HCT116 (cell line): ENCODE measurements at regions not wholly inside any gene's neighbourhood (a gene's known extent, or its start where the extent isn't known, plus 50 kb on each side); places are given as distances from the start of the nearest gene placed in this dataset.

Experiments
- ATAC-seq: fragments of 200-7000 bp; cut with Tn5 transposase; 2 replicates; pipeline ENCODE4 v1.9.1; 2020; ENCODE audit warnings: mild to moderate bottlenecking, moderate library complexity
- BruUV-seq: library from RNA; stranded (reverse); fragments of 400-500 nt; replicated peaks from 2 replicates; lab custom pipeline; 2021; lab: Mats Ljungman, UMichigan
- CTCF ChIA-PET: fragments of 300-600 bp; sonication (Branson Sonifier 250); formaldehyde crosslinking; loops from one replicate; lab custom pipeline; 2021; ENCODE audit warnings: antibody characterized with exemption; lab: Charles Lee
- POLR2A ChIA-PET: fragments of 300-600, 350-600 bp; sonication (Branson Sonifier 250); formaldehyde crosslinking; loops from one replicate; lab custom pipeline; 2021; ENCODE audit warnings: antibody characterized with exemption; lab: Charles Lee
- RAD21 ChIA-PET, 2 experiments: fragments of 300-600 bp; sonication (Branson Sonifier 250); formaldehyde crosslinking; loops; one replicate each; lab custom pipeline; 2023; ENCODE audit warnings: low total read pairs in 2 of 2; ENCODE audit not compliant: uncharacterized antibody in 2 of 2, unreplicated experiment in 2 of 2, low non-redundant PET in 1 of 2; lab: Charles Lee
- DNase-seq: peaks from one replicate; pipeline ENCODE4 v3.0.0-alpha.2; 2010; ENCODE audit warnings: low read depth, low spot score
- H2AFZ ChIP-seq: fragments of 200-600 bp; shearing (Covaris generic), sonication (generic); 2 replicates; pipeline ENCODE4 v1.6.1; 2017; ENCODE audit warnings: low read depth, mixed run types, mixed read lengths, antibody characterized with exemption, low read length; ENCODE audit not compliant: poor library complexity, severe bottlenecking
- H3K27ac ChIP-seq: 2 replicates; pipeline ENCODE4 v1.5.1; 2012; ENCODE audit warnings: low read depth, low read length
- H3K27me3 ChIP-seq: fragments of 200-600 bp; sonication (generic); 2 replicates; pipeline ENCODE4 v1.6.1; 2016; ENCODE audit warnings: mixed run types, low read length, mixed read lengths; ENCODE audit not compliant: insufficient read depth
- H3K36me3 ChIP-seq, 2 experiments: fragments of 200-500 bp in 1 of 2; fragments of 200-600 bp in 1 of 2; sonication (Bioruptor generic) in 1 of 2; sonication (generic) in 1 of 2; 2 replicates each; pipeline versions ENCODE4 v1.5.1 to v1.6.1; 2014 to 2016; ENCODE audit warnings: low read length in 2 of 2, inconsistent platforms in 1 of 2, mixed read lengths in 1 of 2, mixed run types in 1 of 2; ENCODE audit not compliant: insufficient read depth in 2 of 2, control insufficient read depth in 1 of 2
- H3K4me1 ChIP-seq, 2 experiments: fragments of 200-600 bp in 1 of 2; sonication (generic) in 1 of 2; 2 replicates each; pipeline versions ENCODE4 v1.5.1 to v1.6.1; 2012 to 2017; ENCODE audit warnings: low read length in 2 of 2, inconsistent platforms in 1 of 2, mild to moderate bottlenecking in 1 of 2, mixed read lengths in 1 of 2, mixed run types in 1 of 2, moderate library complexity in 1 of 2; ENCODE audit not compliant: insufficient read depth in 2 of 2, control insufficient read depth in 1 of 2
- H3K4me2 ChIP-seq: fragments of 200-600 bp; sonication (generic); 2 replicates; pipeline ENCODE4 v1.6.1; 2017; ENCODE audit warnings: mixed run types, low read length, mixed read lengths
- H3K4me3 ChIP-seq, 2 experiments: fragments of 200-600 bp in 1 of 2; sonication (generic) in 1 of 2; replicated peaks in 1 of 2; 2 replicates each; pipeline ENCODE4 v1.5.1; 2011 to 2016; ENCODE audit warnings: low read length in 2 of 2, control low read depth in 1 of 2, low read depth in 1 of 2, mild to moderate bottlenecking in 1 of 2, mixed read lengths in 1 of 2, mixed run types in 1 of 2
- H3K79me2 ChIP-seq: fragments of 200-600 bp; sonication (generic); 2 replicates; pipeline ENCODE4 v1.6.1; 2017; ENCODE audit warnings: mild to moderate bottlenecking, mixed run types, low read length, moderate library complexity, mixed read lengths; ENCODE audit not compliant: insufficient read depth
- H3K9ac ChIP-seq: fragments of 200-600 bp; sonication (generic); 2 replicates; pipeline ENCODE4 v1.6.1; 2016; ENCODE audit warnings: low read length, mixed read lengths
- H3K9me2 ChIP-seq: fragments of 200-600 bp; sonication (generic), shearing (Covaris generic); 2 replicates; pipeline ENCODE4 v1.6.1; 2017; ENCODE audit warnings: mixed run types, mild to moderate bottlenecking, moderate library complexity; ENCODE audit not compliant: insufficient read depth
- H3K9me3 ChIP-seq, 2 experiments: fragments of 200-500 bp in 1 of 2; fragments of 200-600 bp in 1 of 2; sonication (Bioruptor generic) in 1 of 2; sonication (generic) in 1 of 2; 2 replicates each; pipeline ENCODE4 v1.6.1; 2014 to 2017; ENCODE audit warnings: low read length in 2 of 2, mixed read lengths in 2 of 2, inconsistent platforms in 1 of 2, low read depth in 1 of 2, mild to moderate bottlenecking in 1 of 2, mixed run types in 1 of 2, moderate library complexity in 1 of 2; ENCODE audit not compliant: control insufficient read depth in 1 of 2, insufficient read depth in 1 of 2
- H4K20me1 ChIP-seq: fragments of 200-600 bp; sonication (generic), shearing (Covaris generic); 2 replicates; pipeline ENCODE4 v1.6.1; 2017; ENCODE audit warnings: mixed run types, mild to moderate bottlenecking, moderate library complexity; ENCODE audit not compliant: insufficient read depth
- CBX3 ChIP-seq: IDR thresholded peaks from 2 replicates; pipeline ENCODE4 v1.6.1; 2012; ENCODE audit warnings: low read depth
- CEBPB ChIP-seq: IDR thresholded peaks from 2 replicates; pipeline ENCODE4 v1.6.1; 2012; ENCODE audit warnings: low read depth
- ELF1 ChIP-seq: IDR thresholded peaks from 2 replicates; pipeline ENCODE4 v1.6.1; 2012; ENCODE audit warnings: low read depth, borderline replicate concordance
- EZH2 ChIP-seq: fragments of 200-600 bp; sonication (generic); IDR thresholded peaks from 2 replicates; pipeline ENCODE4 v1.6.1; 2017; ENCODE audit warnings: antibody characterized with exemption, mixed run types
- POLR2A ChIP-seq: IDR thresholded peaks from 2 replicates; pipeline ENCODE4 v1.7.0; 2011; ENCODE audit warnings: borderline replicate concordance; ENCODE audit not compliant: insufficient read depth, insufficient read length; ENCODE audit errors: extremely low read depth
- RAD21 ChIP-seq: IDR thresholded peaks from 2 replicates; pipeline ENCODE4 v1.6.1; 2012; ENCODE audit warnings: low read depth, mild to moderate bottlenecking
- SP1 ChIP-seq: IDR thresholded peaks from 2 replicates; pipeline ENCODE4 v1.6.1; 2012; ENCODE audit warnings: low read depth
- SRF ChIP-seq: IDR thresholded peaks from 2 replicates; pipeline ENCODE4 v1.6.1; 2012; ENCODE audit warnings: low read depth
- TCF7L2 ChIP-seq: IDR thresholded peaks from 2 replicates; pipeline ENCODE4 v1.7.0; 2011; ENCODE audit warnings: borderline replicate concordance, inconsistent platforms; ENCODE audit not compliant: insufficient read depth, insufficient read length; ENCODE audit errors: extremely low read depth
- YY1 ChIP-seq: IDR thresholded peaks from 2 replicates; pipeline ENCODE4 v1.6.1; 2011; ENCODE audit warnings: low read length, low read depth, moderate library complexity, mild to moderate bottlenecking; ENCODE audit not compliant: insufficient replicate concordance; ENCODE audit errors: extremely low read depth
- ZFX ChIP-seq: fragments of 450-650 bp; IDR thresholded peaks from 2 replicates; pipeline ENCODE4 v1.6.1; 2017
- intact Hi-C: fragments of 100-400 bp; cut with micrococcal nuclease; formaldehyde crosslinking; loops from 2 replicates; pipeline ENCODE4 v1.10.0; 2022
- TF ChIP-seq, protein P1 (sequence below): IDR thresholded peaks from 2 replicates; pipeline ENCODE4 v1.6.1; 2012
- TF ChIP-seq, protein P2 (sequence below): IDR thresholded peaks from 2 replicates; pipeline ENCODE4 v1.6.1; 2012
- TF ChIP-seq, protein P3 (sequence below): IDR thresholded peaks from 2 replicates; pipeline ENCODE4 v1.6.1; 2012; ENCODE audit warnings: low read depth

DNA sequence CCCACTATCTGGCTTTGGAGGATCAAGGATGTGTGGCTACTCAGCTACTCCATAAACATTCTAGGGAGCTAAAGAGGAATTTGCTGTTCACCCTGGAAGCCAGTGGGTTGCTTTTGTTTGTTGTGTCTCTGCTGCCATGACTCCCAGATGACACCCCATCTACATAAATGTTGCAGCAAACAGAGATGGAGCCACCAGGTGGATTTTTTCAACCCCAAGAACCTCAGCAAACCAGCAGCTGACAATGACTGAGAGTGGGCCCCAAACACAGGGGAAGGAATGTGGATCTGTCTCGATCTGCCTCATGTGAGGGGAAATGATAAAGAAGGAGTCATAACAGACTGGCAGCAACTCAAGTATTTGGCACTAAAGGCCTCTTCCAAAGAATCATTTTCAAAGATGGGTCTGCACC, 132.7 kb upstream of the TNC start:
- no peaks in the 10 kb centered on the region for H4K20me1 ChIP-seq
- H2AFZ ChIP-seq = no peak overlapping the region
- ChIA-PET RAD21 (no interaction called here), CTCF (no interaction called here), POLR2A (no interaction called here)
- no peak for ATAC-seq
- no peak overlapping the region for H3K27ac ChIP-seq
- no peaks in the 10 kb centered on the region for H3K79me2 ChIP-seq
- H3K4me3 ChIP-seq = no peak overlapping the region
- no peaks in the 10 kb centered on the region for H3K4me1 ChIP-seq
- no peaks in the 10 kb centered on the region for H3K36me3 ChIP-seq
- TF ChIP-seq, protein P1, sequence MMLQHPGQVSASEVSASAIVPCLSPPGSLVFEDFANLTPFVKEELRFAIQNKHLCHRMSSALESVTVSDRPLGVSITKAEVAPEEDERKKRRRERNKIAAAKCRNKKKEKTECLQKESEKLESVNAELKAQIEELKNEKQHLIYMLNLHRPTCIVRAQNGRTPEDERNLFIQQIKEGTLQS = no peak
- no peak for TF ChIP-seq ELF1
- no peak for TF ChIP-seq TCF7L2
- no peak for TF ChIP-seq CBX3
- no peak for TF ChIP-seq YY1
- no peak for TF ChIP-seq CEBPB
- TF ChIP-seq POLR2A = no peak
- TF ChIP-seq EZH2 = no peak
- no peaks in the 10 kb centered on the region for H3K9me3 ChIP-seq
- DNase-seq = no peak
- no peaks in the 10 kb centered on the region for H3K9me2 ChIP-seq
- no peak overlapping the region for H3K9ac ChIP-seq
- intact Hi-C loops = no loop called here
- no TSS peak for BruUV-seq
- no peak overlapping the region for H3K4me2 ChIP-seq
- no peaks in the 10 kb centered on the region for H3K27me3 ChIP-seq

DNA sequence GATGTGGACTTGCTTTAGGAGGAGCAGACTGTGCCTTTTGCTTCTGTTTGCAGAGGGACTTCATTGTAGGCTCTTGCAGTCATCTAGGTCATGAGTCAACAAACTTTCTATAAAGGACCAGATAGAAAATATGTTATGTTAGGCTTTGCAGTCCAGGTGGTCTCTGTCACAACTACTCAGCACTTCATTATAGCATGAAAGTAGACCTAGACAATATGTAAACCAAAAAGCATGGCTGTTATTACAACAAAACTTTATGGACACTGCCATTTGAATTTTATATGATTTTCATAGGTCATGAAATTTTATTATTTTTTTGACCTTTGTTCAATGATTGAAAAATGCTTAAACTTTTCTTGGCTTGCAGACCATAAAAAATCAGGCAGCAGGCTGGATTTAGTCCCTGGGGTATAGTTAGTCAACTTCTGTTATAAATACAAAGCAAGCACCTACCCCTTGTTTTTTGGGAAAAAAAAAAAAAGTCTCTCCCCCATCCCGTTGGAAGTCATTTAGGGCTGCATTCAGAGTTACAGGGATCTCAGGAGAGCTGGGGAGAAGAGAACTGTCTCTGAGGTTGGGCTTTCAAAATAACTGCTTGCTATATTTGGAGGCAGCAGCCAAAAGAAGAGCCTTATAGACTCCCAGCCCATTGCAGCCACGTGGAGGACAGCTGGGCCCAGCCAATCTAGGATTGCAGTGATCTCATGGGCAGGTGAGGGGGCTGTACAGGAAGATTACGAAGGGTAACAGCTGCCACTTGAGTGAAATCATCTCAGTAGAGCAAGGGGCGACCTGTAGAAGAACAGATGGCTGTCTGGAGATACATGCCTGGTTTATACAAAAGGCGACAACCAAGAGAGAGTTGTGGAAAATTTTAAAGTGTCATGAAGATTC, 136.6 kb upstream of the TNC start:
- H3K79me2 ChIP-seq = no peaks in the 10 kb centered on the region
- no TSS peak for BruUV-seq
- no peak overlapping the region for H2AFZ ChIP-seq
- H4K20me1 ChIP-seq = no peaks in the 10 kb centered on the region
- ATAC-seq (no peak), DNase-seq (no peak)
- no peaks in the 10 kb centered on the region for H3K9me2 ChIP-seq
- intact Hi-C loops = no loop called here
- no peak overlapping the region for H3K9ac ChIP-seq
- no peak overlapping the region for H3K4me2 ChIP-seq
- H3K36me3 ChIP-seq = no peaks in the 10 kb centered on the region
- RAD21 ChIA-PET = no interaction called here
- POLR2A ChIA-PET = no interaction called here
- CTCF ChIA-PET = no interaction called here
- H3K27me3 ChIP-seq = no peaks in the 10 kb centered on the region
- H3K27ac ChIP-seq = no peak overlapping the region
- H3K9me3 ChIP-seq = no peaks in the 10 kb centered on the region
- H3K4me3 ChIP-seq = no peak overlapping the region
- no peaks in the 10 kb centered on the region for H3K4me1 ChIP-seq
- TF ChIP-seq EZH2 = no peak
- TF ChIP-seq RAD21 = no peak
- TF ChIP-seq, protein P2, sequence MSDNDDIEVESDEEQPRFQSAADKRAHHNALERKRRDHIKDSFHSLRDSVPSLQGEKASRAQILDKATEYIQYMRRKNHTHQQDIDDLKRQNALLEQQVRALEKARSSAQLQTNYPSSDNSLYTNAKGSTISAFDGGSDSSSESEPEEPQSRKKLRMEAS = no peak
- TF ChIP-seq ELF1 = no peak
- TF ChIP-seq TCF7L2 = no peak
- TF ChIP-seq CEBPB = no peak
- no peak for TF ChIP-seq SRF
- no peak for TF ChIP-seq ZFX
- TF ChIP-seq, protein P3, sequence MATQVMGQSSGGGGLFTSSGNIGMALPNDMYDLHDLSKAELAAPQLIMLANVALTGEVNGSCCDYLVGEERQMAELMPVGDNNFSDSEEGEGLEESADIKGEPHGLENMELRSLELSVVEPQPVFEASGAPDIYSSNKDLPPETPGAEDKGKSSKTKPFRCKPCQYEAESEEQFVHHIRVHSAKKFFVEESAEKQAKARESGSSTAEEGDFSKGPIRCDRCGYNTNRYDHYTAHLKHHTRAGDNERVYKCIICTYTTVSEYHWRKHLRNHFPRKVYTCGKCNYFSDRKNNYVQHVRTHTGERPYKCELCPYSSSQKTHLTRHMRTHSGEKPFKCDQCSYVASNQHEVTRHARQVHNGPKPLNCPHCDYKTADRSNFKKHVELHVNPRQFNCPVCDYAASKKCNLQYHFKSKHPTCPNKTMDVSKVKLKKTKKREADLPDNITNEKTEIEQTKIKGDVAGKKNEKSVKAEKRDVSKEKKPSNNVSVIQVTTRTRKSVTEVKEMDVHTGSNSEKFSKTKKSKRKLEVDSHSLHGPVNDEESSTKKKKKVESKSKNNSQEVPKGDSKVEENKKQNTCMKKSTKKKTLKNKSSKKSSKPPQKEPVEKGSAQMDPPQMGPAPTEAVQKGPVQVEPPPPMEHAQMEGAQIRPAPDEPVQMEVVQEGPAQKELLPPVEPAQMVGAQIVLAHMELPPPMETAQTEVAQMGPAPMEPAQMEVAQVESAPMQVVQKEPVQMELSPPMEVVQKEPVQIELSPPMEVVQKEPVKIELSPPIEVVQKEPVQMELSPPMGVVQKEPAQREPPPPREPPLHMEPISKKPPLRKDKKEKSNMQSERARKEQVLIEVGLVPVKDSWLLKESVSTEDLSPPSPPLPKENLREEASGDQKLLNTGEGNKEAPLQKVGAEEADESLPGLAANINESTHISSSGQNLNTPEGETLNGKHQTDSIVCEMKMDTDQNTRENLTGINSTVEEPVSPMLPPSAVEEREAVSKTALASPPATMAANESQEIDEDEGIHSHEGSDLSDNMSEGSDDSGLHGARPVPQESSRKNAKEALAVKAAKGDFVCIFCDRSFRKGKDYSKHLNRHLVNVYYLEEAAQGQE = no peak
- TF ChIP-seq, protein P1 = no peak
- TF ChIP-seq SP1 = no peak
